Sigmoid colon (tissue), 4 donors: ENCODE measurements at regions not wholly inside any gene's neighbourhood (a gene's known extent, or its start where the extent isn't known, plus 50 kb on each side); places are given as distances from the start of the nearest gene placed in this dataset.

ENCODE experiments used
- EP300 ChIP-seq, 4 donors: sonication (generic); formaldehyde crosslinking; IDR thresholded peaks; one replicate each; pipeline ENCODE4 v1.6.1; 2017; ENCODE audit warnings: antibody characterized with exemption in 4 of 4
- POLR2A ChIP-seq, 2 donors: fragments of 450-650 bp; IDR thresholded peaks; one replicate each; pipeline ENCODE4 v1.6.1; 2016; ENCODE audit warnings: antibody characterized with exemption in 2 of 2, mild to moderate bottlenecking in 2 of 2, moderate library complexity in 2 of 2
- POLR2AphosphoS5 ChIP-seq, 4 donors: sonication (generic); formaldehyde crosslinking; IDR thresholded peaks; one replicate each; pipeline ENCODE4 v1.6.1; 2017; ENCODE audit warnings: antibody characterized with exemption in 4 of 4
- TF ChIP-seq, protein P1 (sequence below), 4 experiments: fragments of 450-650 bp in 3 of 4; fragments of 200-600 bp in 1 of 4; IDR thresholded peaks; one replicate each; pipeline ENCODE4 v1.5.1; 2016 to 2019; ENCODE audit warnings: antibody characterized with exemption in 4 of 4, mild to moderate bottlenecking in 3 of 4, moderate library complexity in 2 of 4

DNA sequence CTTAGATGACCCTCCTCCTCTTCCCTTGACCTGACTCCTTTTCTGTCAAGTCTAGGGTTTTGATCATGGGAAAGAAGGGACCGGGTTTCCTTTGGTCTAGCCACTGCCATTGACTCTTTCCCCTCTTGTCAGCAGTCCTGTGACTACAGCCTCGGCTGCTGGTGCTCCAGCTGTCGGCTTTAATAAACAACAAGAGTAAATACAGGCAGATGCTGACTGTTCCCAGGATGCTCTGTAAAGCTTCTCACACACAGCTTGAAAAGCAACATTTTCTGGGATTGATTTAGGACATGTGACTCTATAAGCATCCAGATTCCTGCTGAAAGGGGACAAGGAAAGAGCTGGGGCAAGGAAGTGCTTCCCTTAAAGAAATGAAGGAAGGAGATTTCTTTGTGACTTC lies 53.5 kb upstream of the CTTNBP2NL start:
- TF ChIP-seq POLR2A (IDR thresholded peaks at IDR 0.05): no peak
- TF ChIP-seq EP300 (IDR thresholded peaks at IDR 0.05): no peak
- TF ChIP-seq, protein P1, sequence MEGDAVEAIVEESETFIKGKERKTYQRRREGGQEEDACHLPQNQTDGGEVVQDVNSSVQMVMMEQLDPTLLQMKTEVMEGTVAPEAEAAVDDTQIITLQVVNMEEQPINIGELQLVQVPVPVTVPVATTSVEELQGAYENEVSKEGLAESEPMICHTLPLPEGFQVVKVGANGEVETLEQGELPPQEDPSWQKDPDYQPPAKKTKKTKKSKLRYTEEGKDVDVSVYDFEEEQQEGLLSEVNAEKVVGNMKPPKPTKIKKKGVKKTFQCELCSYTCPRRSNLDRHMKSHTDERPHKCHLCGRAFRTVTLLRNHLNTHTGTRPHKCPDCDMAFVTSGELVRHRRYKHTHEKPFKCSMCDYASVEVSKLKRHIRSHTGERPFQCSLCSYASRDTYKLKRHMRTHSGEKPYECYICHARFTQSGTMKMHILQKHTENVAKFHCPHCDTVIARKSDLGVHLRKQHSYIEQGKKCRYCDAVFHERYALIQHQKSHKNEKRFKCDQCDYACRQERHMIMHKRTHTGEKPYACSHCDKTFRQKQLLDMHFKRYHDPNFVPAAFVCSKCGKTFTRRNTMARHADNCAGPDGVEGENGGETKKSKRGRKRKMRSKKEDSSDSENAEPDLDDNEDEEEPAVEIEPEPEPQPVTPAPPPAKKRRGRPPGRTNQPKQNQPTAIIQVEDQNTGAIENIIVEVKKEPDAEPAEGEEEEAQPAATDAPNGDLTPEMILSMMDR (IDR thresholded peaks at IDR 0.05): no peak
- TF ChIP-seq POLR2AphosphoS5 (IDR thresholded peaks at IDR 0.05): no peak
